GM18858 (cell line): ENCODE measurements at regions not wholly inside any gene's neighbourhood (a gene's known extent, or its start where the extent isn't known, plus 50 kb on each side); places are given as distances from the start of the nearest gene placed in this dataset.
"Not testable (repeated sequence)": the region's sequence is repeated elsewhere in the genome, so short reads cannot be mapped to it uniquely, and the experiment has no call there.

Experiments used
- ATAC-seq: cut with Tn5 transposase; IDR thresholded peaks from one replicate; pipeline ENCODE4 v1.9.1; 2021; ENCODE audit not compliant: unreplicated experiment

- ATAC-seq, result not testable (repeated sequence)
These were observed 439.3 kb downstream of the RPIA start for GRCh38 chr2:89130665-89131308.

- not testable (repeated sequence) for ATAC-seq
These were observed 451.5 kb downstream of the RPIA start for GRCh38 chr2:89142959-89143358.

GRCh38 chr2:89145342-89145741 is 453.9 kb downstream of the RPIA start:
- not testable (repeated sequence) for ATAC-seq

DNA sequence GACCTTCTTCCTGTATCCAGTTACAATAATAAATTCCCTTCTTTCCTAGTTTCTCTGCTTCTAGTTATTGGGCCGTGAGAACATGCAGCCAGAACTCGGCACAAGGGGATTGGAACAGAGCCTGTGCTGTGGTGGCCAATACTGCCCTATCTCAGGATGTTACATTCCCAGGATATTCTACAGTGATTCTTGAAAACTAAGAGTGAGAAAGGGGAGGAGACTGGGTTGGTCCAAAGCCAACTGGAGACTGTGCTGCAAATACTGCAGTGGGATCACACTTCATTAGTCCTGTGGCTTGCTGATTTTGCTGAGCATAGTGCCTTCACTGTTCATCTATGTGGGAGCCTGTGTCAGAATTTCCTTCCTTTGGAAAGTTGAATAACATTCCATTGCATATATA is 456.8 kb downstream of the RPIA start:
- ATAC-seq, result not testable (repeated sequence)

DNA sequence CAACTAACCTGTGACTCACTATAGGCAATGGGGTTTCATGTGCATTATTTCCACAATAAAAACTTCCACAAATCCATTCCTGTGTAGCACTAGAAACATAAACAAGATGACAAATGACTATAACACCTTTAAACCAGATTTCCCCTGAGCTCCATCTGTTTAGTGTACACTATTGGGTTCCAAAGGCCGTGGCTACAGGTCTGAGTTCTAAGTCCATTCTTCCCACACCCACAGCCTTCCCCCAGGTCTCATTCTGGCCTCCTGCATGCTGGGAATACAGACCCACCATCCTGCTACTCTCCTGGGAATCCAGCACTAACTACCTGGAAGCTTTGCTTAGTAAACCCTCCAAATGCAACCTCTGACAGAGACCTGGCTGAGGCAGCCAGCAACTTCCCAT is 460.2 kb downstream of the RPIA start:
- not testable (repeated sequence) for ATAC-seq

DNA sequence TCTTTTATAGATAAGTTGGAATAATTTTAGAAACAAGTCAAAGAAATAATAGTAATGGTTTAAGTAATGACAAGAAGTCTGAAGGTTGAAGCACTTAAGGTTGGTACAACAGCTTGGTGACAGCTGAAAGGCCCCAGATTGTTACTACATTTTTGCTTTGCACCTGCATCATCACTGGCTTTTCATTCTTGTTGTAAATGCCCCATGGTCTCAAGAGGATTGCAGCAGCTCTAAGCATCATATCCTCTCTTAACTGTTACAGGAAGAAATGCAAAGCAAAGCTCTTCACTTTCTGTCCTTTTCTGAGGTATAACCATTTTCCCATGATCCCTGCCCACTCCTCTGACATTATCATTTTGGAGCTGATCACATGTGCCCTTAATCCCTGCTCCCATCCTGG is 461.0 kb downstream of the RPIA start:
- not testable (repeated sequence) for ATAC-seq

- ATAC-seq, result not testable (repeated sequence)
These were observed 461.7 kb downstream of the RPIA start for GRCh38 chr2:89153210-89153609.

- ATAC-seq, result peak; percentile 83
These were observed 462.8 kb downstream of the RPIA start for GRCh38 chr2:89154247-89154682.

GRCh38 chr2:89160306-89160705 is 468.8 kb downstream of the RPIA start:
- ATAC-seq, result peak; percentile 78

DNA sequence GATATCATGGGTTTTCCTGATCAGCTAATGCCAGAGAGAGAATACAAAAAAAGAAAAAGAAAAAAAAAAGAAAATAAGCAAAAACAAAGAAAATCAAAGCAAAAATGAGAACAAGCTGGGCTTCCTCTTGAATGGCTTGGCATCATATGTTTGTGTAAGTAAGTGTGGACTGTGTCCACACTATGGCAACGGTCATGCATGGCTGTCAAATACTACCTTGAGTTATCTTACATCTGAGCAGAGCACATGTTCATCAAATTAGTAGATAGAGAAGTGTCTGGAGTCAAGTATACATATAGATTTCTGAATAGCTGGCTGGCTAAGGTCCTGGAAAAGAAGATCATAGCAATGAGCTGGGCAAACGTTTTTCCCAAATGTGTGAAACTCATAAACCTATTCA is 470.2 kb downstream of the RPIA start:
- not testable (repeated sequence) for ATAC-seq

- not testable (repeated sequence) for ATAC-seq
These were observed 479.2 kb downstream of the RPIA start for GRCh38 chr2:89170506-89171173.

- ATAC-seq, result not testable (repeated sequence)
These were observed 479.7 kb downstream of the RPIA start for GRCh38 chr2:89171174-89171519.

DNA sequence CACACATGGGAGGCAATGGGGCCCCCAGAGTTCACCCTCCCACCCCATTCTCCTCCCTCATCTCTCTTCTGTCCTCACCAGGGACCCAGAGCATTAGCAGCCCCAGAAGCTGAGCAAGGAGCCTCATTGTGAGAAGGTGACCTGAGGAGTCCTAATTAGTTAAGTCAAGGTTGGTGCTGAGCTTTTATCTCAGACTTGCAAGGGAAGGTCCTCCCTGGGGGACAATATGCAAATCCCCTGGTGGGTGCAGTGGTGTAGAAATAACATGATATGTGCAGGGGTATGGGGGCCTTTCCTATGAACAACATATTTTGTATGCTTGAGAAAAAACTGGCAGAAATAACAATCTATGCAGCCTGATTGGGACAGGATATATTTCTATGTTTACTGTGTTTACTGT is 485.5 kb downstream of the RPIA start:
- not testable (repeated sequence) for ATAC-seq

DNA sequence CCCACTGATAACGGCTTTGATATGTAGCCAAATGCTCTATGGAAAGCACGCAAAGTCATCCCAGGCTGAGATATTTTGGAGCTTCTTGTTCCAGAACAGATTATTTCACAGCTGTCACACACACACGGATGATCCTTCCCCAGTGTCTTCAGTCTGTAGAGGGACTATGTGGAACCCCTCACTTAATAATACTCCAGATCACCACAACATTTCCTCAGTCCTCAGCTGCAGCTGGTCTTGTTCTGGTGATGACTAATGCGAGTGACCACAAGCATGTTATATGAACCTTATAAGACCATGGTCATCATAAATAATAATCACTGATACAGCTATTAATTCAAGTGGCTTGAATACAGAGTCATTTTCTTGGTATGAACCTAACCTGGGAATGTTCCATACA is 490.7 kb downstream of the RPIA start:
- ATAC-seq, result not testable (repeated sequence)

DNA sequence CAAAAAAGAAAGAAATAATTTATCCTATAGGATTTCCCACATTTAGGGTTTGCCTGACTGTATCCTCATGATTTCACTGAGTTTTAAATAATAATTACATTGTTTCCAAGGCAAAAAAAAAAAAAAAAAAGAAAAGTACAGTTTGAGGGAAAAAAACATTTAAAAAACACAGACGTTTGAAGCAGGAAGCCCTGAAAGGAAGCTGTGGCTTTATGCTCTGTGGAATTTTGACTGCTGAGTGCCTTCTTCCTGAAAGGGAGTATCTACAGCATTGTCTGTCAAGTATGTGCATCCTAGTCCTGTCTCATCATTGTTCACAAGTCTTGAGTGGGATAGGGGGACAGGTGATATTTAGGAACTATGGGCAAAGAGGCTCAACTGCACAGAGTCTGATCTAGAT is 493.3 kb downstream of the RPIA start:
- not testable (repeated sequence) for ATAC-seq

DNA sequence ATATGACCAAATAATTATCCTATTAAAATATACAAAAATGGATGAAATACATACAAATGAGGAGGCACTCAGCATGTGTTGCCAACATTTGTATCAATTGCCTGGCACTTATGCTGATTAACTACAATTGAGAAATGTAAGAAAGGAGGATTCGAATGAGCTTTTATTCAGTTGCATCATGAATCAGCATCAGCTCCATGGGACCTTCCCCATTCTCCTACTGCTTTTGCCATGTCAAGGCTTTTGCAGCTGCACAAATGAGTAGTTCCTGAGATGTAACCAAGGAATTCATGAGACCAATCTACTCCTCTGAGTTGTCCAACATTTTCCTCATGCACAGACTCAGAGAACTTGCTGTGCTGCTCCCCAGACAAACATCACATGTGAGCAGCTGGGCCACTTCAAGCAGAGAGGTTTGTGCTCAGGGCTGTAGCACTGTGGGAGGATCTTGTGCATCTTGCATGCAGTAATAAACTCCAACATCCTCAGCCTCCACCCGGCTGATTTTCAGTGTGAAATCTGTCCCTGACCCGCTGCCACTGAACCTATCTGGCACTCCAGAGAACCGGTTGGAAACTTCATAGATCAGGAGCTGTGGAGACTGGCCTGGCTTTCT is 504.3 kb downstream of the RPIA start:
- ATAC-seq, result not testable (repeated sequence)

DNA sequence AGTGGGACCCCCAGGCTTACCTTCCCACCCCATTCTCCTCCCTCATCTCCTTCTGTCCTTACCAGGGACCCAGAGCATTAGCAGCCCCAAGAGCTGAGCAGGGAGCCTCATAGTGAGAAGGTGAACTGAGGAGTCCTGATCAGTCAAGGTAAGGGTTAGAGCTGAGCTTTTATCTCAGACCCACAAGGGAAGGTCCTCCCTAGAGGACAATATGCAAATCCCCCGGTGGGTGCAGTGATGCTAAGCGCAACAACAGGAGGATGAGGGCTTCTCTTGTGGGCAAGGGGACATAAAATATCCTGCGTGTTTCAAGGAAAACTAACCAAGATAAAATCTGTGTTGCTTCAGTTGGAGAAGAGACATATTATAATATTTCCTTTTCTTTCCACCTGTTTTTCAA is 505.2 kb downstream of the RPIA start:
- not testable (repeated sequence) for ATAC-seq

DNA sequence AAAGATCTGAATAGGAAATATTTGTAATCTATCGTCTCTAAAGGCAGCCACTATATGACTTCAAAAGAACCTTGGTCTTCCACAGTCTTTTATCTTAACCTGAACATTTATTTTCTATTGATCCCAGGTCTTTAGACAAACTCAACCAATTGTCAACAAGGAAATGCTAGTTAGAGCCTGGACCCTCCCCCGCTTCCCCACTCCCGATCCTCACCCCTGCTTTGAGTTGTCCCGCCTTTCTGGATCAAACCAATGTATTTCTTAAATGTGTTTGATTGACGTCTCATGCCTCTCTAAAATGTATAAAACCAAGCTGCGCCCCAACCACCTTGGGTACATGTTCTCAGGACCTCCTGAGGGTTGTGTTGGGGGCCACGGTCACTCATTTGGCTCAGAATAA is 506.6 kb downstream of the RPIA start:
- not testable (repeated sequence) for ATAC-seq

- ATAC-seq, result not testable (repeated sequence)
These were observed 508.2 kb downstream of the RPIA start for GRCh38 chr2:89199453-89200246.

GRCh38 chr2:89200247-89200527 is 508.7 kb downstream of the RPIA start:
- not testable (repeated sequence) for ATAC-seq

DNA sequence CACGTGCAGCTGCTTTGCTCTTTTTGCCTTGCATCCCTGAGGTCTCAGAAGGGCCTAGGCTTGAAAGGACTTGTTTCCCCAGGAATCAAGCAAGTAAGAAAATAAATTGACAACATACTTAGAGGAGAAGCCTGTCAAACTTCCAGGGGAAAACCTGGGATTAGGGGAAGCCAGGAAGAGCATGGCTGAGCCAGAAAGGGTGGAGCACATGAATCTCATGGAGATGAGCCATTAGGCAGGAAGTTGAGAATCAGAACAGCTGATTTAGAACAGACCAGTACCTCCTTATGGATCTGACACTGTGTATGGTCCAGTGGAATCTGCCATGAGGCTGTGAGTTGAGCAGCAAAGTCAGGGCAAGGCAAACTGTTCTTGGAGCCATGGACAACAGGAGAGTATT is 511.0 kb downstream of the RPIA start:
- ATAC-seq, result not testable (repeated sequence)

- peak; percentile 65 for ATAC-seq
These were observed 513.7 kb downstream of the RPIA start for GRCh38 chr2:89205153-89205552.
